ENCODE measurements at regions not wholly inside any gene's neighbourhood (a gene's known extent, or its start where the extent isn't known, plus 50 kb on each side); places are given as distances from the start of the nearest gene placed in this dataset.
A peak's percentile ranks its signal among the peaks of the same experiment; 100 is the strongest.
"Not testable (repeated sequence)": the region's sequence is repeated elsewhere in the genome, so short reads cannot be mapped to it uniquely, and the experiment has no call there.

DNA sequence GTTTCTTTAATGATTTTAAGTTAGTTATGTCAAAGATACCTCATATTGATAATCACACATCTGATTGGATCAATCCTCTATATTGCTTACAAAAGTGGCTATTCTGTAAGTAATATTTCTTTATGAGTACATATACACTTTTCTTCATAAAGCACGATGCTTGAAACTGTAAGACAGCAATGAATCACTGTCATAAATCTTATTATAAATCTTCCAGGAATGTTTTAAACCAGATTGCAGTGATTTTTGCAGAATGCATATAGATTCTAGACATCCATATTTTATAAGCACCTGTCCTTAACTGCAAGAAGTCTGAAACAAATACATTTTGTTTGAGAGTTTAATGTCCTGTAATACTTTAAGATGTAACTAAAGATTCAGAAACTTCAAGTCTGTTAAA, 367.0 kb upstream of the FANCL start:
- in situ Hi-C loops (cut with HindIII; ENCODE audit: low pct_unique_long_range_greater_than_20kb, low sequenced_read_pairs) = no loop called here
- DNase-seq (ENCODE audit: low read depth, low spot score) = no peak

DNA sequence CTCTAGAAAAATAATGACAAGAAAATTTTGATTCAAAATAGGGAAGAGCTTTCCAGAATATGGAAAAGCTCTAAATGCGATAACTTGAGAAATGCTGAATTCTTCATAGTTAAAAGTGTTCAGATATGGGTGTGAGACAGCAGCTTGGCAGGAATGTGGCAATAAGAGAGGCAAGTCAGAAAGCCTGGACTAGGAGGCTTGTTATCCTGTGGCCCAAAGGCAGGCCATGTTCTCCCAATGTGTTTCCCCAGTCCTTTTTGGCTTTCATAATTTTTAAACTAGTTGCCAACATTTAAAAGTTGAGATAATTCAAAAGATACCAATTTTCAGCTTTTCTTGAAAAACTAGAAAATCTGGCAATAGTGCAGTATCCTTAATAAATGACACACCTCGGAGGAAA, 366.3 kb upstream of the FANCL start:
- no peak for DNase-seq (ENCODE audit: low read depth, low spot score)
- in situ Hi-C loops (cut with HindIII; ENCODE audit: low pct_unique_long_range_greater_than_20kb, low sequenced_read_pairs) = no loop called here

DNA sequence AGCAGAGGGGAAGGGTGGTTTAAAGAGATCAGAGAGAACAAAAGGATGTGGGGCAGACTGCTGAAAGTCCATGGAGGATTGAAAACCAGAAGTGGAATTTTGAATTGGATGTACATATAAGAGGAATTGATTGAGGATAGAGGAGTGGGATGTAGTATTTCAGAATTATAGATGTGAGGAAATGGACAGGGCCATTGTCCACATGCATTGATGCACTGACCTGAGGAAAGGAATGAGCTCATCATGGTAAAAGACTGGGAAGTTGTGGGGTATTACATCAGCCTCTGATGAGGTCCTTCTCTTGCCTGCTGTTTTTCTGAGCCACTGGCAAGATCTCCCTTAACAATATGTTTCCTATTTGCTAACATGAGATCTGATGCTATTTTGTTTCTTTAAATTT, 365.7 kb upstream of the FANCL start:
- DNase-seq (ENCODE audit: low read depth, low spot score) = no peak
- in situ Hi-C loops (cut with HindIII; ENCODE audit: low pct_unique_long_range_greater_than_20kb, low sequenced_read_pairs) = no loop called here

DNA sequence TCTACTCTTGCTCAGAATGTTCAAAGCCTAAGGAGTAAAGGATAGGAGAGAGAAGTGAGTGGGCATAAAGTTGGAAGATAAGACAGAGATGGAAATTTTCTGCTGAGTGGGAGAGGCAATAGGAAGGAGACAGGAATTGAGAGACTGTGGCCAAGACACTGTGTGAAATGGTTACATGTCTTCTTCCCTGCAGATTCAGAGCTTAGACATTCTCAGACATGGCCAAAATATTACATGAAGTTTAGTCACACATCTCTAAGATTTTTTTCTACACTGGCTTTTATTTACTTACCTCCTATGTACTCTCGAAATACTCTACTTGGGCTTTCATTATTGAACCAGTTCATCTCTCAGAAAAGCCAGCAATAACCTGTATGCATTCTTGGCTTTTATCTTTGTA, 363.0 kb upstream of the FANCL start:
- in situ Hi-C loops (cut with HindIII; ENCODE audit: low pct_unique_long_range_greater_than_20kb, low sequenced_read_pairs) = no loop called here
- no peak for DNase-seq (ENCODE audit: low read depth, low spot score)

DNA sequence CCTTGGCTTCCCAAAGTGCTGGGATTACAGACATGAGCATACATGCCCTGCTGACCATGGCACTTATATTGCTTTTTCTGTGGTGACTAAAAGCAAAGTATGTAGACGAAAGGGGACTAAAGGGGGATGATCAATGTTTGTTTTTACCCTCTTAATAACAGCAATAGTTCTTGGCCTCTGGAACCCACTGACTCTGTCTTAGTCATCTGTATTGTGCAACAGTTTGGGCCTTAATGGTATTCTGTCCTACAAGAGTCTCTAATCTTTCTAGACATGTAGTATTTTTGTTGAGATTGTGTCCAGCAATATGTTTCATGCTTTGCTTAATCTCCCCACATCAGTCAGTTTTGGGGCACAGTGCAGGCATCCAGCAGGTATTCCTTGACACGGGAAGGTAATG, 359.9 kb upstream of the FANCL start:
- in situ Hi-C loops (cut with HindIII; ENCODE audit: low pct_unique_long_range_greater_than_20kb, low sequenced_read_pairs) = no loop called here
- DNase-seq (ENCODE audit: low read depth, low spot score) = no peak

DNA sequence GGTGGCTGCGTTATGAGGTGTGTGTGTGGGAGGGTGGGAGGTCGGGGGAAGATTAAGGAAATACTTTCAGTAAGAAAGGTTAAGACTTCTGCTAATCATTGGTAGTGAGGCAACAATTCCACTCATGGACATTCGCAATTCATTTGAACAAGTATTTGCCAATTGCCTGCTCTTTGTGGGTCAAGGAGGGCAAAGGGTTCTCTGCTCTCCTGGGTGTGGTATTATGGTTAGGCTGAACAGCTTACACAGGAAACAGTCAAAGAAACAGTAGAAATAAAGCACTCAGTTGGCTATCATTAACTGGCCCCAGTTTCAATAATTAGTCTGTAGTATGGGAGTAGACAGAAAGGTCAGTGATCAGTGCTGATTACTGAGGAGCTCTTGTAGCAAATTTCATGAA, 357.0 kb upstream of the FANCL start:
- in situ Hi-C loops (cut with HindIII; ENCODE audit: low pct_unique_long_range_greater_than_20kb, low sequenced_read_pairs) = no loop called here
- no peak for DNase-seq (ENCODE audit: low read depth, low spot score)

DNA sequence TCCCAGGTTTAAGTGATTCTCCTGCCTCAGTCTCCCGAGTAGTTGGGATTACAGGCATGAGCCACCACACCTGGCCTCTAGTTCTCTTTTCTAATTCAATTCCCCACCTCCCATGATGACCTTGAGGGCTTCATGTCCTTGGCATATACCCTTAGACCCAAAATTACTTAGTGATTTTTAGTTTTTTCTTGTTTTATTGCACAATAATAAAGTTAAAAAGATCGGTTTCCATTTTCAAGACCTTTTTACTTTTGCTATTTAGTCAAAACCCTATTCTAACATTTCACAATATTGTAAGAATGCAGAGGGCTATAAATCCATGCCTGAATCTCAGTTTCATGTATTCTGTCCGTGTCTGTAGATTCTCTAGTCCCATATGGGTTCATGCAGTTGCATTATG, 354.6 kb upstream of the FANCL start:
- DNase-seq (ENCODE audit: low read depth, low spot score) = no peak
- in situ Hi-C loops (cut with HindIII; ENCODE audit: low pct_unique_long_range_greater_than_20kb, low sequenced_read_pairs) = no loop called here

DNA sequence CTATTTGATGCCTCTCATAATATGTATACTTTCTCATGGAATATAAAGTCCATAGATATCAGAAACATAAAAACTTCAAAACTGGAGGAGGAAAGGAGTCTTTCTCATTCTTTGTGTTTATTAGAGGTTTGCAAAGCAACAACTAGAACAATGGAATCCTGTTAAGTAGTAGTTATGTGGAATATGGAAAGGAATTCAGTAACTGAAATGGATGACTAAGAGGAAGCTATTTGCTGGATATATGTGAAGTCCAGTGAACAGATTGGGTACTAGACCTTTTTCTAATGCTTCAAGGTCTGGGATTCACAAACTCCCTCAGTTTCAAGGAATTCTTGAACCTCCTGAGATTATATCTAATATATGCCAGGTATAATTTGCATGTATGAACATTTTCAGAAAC, 353.6 kb upstream of the FANCL start:
- in situ Hi-C loops (cut with HindIII; ENCODE audit: low pct_unique_long_range_greater_than_20kb, low sequenced_read_pairs) = no loop called here
- DNase-seq (ENCODE audit: low read depth, low spot score) = no peak

DNA sequence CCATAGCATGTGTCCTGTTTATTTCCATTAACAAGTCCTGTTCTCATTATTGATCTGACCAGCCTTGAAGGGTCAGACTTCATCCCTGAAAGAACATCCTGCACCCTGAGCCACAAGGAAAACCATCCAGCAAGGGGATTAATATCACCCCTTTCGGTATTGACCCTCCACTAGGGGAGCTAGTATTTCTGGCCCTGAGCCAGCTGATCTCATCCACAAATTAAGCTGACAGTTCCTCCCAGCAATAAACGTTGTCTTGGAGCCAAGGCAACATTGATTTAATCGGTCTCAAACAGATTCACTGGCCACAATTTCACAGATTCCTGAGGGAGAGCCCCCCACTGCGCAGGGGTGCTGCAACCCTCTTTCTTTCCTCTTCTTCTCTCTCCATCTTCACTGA, 353.1 kb upstream of the FANCL start:
- in situ Hi-C loops (cut with HindIII; ENCODE audit: low pct_unique_long_range_greater_than_20kb, low sequenced_read_pairs) = no loop called here
- DNase-seq (ENCODE audit: low read depth, low spot score) = peak; percentile 56

DNA sequence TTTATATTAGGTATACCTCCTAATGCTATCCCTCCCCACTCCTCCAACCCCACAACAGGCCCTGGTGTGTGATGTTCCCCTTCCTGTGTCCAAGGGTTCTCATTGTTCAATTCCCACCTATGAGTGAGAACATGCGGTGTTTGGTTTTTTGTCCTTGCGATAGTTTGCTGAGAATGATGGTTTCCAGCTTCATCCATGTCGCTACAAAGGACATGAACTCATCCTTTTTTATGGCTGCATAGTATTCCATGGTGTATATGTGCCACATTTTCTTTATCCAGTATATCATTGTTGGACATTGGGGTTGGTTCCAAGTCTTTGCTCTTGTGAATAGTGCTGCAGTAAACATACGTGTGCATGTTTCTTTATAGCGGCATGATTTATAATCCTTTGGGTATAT, 345.1 kb upstream of the FANCL start:
- DNase-seq (ENCODE audit: low read depth, low spot score); in situ Hi-C loops (cut with HindIII; ENCODE audit: low pct_unique_long_range_greater_than_20kb, low sequenced_read_pairs): not testable (repeated sequence)

DNA sequence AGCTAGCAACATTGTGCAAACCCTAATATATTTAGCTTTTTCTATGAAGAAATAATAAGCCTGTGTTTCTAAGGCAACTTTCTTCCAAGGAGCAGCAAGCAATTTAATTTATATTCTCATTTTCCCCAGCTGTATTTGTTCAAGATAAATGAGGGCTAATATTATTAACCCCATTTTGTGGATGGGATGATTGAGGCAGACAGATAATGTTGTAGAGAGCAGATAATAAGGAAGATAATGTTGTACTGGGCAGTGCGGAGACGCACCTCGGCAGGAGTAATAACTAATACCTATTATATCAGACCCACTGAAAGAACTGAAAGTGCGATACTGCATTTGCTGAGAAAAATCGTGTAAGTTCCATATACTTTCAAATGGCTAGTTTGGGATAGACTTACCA, 344.1 kb upstream of the FANCL start:
- in situ Hi-C loops (cut with HindIII; ENCODE audit: low pct_unique_long_range_greater_than_20kb, low sequenced_read_pairs) = no loop called here

DNA sequence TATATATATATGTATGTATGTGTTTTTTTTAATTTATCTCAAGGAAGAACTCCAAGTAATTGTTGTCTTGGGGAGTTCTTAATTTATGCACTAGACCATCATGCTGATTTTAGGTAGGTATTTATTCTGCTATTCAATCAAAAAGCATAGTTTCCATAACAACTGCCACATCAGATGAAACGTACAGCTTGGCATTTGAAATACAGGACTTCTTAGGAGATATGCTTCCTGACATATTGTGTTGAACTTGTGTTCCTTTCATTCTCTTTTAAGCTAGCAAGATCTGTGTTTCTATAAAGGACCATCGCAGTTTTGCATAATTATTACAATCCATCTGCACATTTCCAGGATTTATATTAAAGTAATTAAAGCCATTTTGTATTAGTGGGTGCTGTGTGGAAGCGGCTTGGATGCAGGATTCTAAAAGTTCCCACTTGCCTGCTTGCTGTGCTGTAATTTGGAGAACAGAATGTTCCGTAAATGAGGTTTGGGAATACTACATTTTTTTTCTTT, 343.5 kb upstream of the FANCL start:
- no peak for DNase-seq (ENCODE audit: low read depth, low spot score)
- in situ Hi-C loops (cut with HindIII; ENCODE audit: low pct_unique_long_range_greater_than_20kb, low sequenced_read_pairs) = no loop called here

More for the DNA sequence above, 344.1 kb upstream of the FANCL start:
- no peak for DNase-seq (ENCODE audit: low read depth, low spot score)

DNA sequence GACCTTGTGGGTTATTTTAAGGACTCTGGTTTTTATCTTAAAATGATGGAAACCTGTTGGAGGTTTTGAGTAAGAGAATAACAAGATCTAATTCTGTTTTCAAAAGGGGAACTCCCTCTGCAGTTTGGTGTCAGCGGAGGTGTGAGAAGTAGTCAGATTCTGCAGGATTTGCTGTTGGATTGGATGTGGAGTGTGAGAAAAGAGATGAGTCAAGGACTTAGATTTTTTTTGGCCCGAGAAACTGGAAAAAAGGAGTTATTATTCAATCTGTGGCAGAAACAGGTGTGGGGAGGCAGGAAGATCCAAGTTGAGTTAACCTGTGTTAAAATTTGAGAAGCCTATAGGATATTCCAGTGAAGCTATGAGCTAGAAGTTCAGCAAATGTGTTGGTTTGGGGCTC, 337.2 kb upstream of the FANCL start:
- DNase-seq (ENCODE audit: low read depth, low spot score) = no peak
- in situ Hi-C loops (cut with HindIII; ENCODE audit: low pct_unique_long_range_greater_than_20kb, low sequenced_read_pairs) = no loop called here

DNA sequence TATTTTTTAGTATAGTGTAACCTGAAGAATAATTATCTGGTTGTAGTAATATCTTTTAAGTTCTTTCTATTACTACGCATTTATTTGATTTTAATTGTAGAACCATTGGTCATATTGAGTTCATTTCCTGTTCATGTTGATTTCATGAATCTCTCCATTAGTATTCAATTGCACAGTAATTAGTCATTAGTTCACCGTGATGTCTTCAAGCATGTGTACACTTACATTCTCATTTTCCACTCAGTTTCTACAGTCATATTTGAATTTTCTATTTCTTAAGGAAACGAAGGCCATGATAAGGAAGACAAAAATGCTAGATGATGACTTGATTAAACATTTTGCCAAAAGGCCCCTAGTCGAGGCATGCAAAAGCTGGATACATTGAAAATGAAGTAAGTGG, 333.7 kb upstream of the FANCL start:
- in situ Hi-C loops (cut with HindIII; ENCODE audit: low pct_unique_long_range_greater_than_20kb, low sequenced_read_pairs) = no loop called here
- DNase-seq (ENCODE audit: low read depth, low spot score) = no peak

DNA sequence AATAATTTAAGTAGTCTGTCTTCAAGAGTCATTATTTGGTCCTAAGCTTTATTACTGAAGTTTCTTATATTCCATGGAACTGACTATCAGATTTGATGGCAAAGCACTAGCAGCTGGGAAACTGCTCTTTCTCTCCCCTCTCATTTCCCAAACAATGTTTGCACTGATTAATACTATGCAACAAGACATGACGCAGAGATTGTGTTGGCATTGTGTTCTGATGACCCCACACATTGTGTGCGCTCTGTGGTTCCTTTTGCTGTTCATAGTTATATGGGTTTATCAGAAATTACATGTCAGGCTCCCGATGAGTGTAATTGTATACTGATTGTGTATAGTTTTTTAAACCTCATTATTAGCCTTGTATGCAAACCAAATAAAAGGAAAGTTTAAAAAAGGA, 331.6 kb upstream of the FANCL start:
- DNase-seq (ENCODE audit: low read depth, low spot score) = no peak
- in situ Hi-C loops (cut with HindIII; ENCODE audit: low pct_unique_long_range_greater_than_20kb, low sequenced_read_pairs) = no loop called here

DNA sequence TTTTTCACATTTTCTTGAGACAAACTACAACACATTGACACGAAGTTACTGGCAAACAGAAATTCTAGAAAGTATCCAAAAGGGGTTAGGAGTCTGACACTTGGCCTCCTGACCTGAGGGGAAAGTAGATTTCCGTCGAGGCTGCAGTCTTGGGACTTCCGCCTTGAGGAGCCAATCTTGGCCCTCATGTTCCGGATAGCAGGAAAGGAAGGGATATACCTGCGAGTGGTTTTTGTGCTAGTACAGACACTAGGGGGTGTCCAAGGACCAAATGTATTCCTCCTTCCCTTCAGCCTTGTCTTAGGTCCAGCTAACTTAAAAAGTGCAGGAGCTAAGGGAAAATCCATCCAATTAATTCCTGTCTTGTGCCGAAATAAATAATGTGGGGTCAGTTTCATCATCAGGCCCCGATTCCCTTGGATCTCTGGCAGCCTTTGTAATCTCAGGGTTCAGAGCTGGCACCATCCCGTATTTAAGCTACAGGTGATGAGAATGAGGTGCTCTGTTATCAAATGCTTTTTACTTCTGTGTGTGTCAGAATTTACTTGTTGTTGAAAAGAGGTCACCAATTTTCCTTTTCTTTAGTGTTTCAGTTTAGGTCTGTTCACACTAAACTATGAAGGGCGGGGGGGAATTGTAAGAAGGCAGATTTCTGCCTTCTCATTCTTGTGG, 330.2 kb upstream of the FANCL start:
- peak; percentile 87 for DNase-seq (ENCODE audit: low read depth, low spot score)
- in situ Hi-C loops (cut with HindIII; ENCODE audit: low pct_unique_long_range_greater_than_20kb, low sequenced_read_pairs) = no loop called here

DNA sequence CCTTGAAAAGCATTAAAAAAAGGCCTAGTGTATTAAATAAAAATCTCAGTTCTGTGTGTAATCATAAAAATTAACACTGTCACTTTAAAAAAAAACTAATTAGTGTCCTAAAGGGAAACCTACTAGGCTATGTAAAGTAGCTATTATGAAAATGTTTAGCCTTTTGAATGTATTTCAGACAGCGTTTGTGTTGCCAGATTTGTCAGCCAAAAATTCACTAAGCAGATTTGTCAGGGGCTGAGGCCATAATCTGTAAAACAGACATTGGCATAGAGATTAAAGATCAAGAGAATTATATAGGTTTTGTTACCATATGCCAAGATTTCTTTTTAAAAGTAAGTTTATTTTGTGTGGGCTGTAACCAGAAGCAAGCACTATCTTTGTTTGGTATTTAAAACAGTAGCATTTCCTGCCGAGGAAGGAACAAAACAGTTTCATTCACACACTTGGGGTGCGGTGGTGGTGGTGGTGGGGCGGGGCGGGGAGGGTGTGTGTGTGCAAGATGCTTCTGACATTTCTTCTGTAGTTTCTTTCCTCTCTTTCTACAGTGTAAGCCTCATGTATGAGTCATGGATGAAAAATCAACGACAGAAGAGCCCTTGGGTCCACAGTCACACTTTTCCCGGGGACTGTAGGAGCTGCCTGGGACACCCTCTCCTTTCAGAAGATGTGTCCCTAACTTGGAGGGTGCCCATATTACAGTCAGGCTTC, 328.5 kb upstream of the FANCL start:
- no peak for DNase-seq (ENCODE audit: low read depth, low spot score)
- in situ Hi-C loops (cut with HindIII; ENCODE audit: low pct_unique_long_range_greater_than_20kb, low sequenced_read_pairs) = no loop called here

DNA sequence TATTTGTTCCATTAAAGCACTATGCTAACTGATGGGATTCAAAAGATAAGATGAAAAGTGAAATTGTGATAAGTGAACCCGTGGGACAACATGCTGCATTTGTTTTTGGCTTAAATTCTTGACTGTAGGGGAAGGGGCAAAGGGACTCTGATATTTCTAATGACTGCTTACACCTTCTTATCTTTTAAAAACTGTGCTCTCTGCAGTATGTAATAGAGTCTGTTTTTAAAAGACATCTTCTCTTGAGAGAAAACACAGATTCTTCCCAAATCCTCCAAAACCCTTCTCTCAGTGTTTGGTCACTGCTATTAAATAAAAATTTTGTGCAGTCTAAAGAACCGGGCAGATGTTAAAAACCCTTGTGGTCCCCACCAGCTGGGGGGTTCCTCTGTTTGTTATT, 327.8 kb upstream of the FANCL start:
- DNase-seq (ENCODE audit: low read depth, low spot score) = no peak
- in situ Hi-C loops (cut with HindIII; ENCODE audit: low pct_unique_long_range_greater_than_20kb, low sequenced_read_pairs) = no loop called here

DNA sequence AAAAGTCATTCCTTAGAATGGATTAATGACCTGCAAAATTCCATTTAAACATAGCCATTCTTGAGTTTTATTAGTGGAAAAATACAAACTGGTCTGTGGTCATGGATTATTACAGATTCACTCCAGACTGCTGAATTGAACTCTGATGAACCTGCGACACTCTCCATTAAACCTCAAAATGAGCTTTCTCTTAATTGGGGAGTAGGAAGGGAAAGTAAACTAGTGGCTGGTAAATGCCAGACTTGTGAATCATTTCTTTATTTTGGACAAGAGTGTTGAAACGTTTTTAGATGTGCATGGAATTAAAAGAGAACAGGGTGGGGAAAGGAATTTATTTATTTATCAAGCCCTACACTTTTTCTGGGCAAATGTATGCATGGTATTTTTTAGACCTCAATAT, 321.2 kb upstream of the FANCL start:
- in situ Hi-C loops (cut with HindIII; ENCODE audit: low pct_unique_long_range_greater_than_20kb, low sequenced_read_pairs) = no loop called here
- no peak for DNase-seq (ENCODE audit: low read depth, low spot score)
